GM18519 (cell line): ENCODE measurements at regions not wholly inside any gene's neighbourhood (a gene's known extent, or its start where the extent isn't known, plus 50 kb on each side); places are given as distances from the start of the nearest gene placed in this dataset.
"Not testable (repeated sequence)": the region's sequence is repeated elsewhere in the genome, so short reads cannot be mapped to it uniquely, and the experiment has no call there.

Experiments
- ATAC-seq: cut with Tn5 transposase; IDR thresholded peaks from one replicate; pipeline ENCODE4 v1.9.1; 2021; ENCODE audit warnings: mild to moderate bottlenecking, moderate library complexity; ENCODE audit not compliant: unreplicated experiment, low FRiP score

DNA sequence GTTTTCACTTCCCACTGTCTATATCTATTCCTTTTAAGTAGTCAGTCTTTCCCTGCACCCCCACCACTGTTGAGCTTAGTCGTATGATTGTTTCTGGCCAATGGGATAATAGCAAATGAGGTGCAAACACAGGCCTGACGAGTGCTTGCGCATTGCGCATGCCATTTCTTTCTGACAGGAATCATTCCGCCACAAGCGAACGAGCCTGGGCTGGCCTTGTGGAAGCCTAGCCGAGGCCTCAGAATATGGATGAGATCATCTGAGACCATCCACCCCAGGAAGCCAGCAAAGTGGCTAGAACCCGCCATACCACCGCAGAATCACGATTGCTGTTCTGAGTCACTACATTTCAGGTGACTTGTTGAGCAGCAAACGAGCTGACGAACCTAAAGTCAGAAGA is 52.2 kb upstream of the PRL start:
- no peak for ATAC-seq

- no peak for ATAC-seq
Observed at GRCh38 chr6:22349528-22349927, 52.7 kb upstream of the PRL start.

DNA sequence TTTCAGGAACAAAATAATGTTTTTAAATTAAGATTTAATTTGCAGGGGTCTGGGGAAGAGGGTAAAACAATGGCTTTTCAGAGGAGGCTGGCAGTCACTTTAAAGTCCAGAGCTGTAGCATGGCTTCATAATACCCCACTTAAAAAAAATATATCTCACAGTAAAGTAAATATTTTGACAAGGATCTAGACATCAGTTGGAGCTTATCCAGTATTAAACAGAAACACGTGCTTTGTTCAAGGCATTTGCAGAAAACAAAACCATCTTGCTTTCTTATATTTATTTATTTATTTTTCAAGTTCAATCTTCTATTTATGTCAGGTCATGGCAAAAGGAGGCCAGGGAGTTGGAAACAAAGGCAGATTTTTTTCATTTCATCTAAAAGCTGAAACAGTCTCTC is 53.3 kb upstream of the PRL start:
- no peak for ATAC-seq

DNA sequence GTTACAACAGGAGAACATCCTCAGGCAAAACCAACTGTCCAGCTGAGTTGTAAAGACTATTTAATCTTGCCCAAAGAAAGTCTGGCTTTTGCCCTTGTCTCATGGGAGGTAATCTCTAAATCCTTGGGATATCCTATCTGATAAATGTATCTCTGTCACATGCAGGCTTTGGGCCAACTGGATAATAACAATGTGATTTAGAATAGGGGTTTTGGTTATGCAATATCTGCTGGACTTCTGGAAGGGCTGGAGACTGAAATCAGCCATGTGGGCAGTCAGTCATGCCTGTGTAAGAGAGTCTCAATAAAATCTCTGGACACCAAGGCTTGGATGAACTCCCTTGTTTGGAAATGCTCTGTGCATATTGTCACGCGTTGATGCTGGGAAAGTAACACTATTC is 56.3 kb upstream of the PRL start:
- no peak for ATAC-seq

- ATAC-seq = no peak
Observed at GRCh38 chr6:22356362-22356940, 59.6 kb upstream of the PRL start.

- ATAC-seq = peak; percentile 58
Observed at GRCh38 chr6:22357724-22358189, 60.9 kb upstream of the PRL start.

DNA sequence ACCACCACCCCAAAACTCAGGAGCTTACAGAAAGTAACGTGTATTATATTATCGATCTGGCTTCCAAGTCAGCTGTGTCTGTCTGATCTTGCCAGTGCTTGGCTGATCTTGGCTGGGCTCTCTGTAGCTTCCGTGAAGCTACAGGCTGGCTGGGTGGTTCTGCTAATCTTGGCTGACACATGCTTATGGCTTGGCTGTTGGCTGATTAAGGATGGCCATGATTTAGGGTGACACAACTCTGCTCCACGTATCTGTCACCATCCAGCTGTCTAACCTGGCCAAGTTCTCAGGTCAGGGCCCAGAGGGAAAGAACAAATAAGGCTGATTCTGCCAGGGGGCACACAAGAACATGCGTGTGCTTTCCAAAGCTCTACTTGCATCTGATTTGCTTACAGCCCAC is 64.7 kb upstream of the PRL start:
- ATAC-seq = no peak

DNA sequence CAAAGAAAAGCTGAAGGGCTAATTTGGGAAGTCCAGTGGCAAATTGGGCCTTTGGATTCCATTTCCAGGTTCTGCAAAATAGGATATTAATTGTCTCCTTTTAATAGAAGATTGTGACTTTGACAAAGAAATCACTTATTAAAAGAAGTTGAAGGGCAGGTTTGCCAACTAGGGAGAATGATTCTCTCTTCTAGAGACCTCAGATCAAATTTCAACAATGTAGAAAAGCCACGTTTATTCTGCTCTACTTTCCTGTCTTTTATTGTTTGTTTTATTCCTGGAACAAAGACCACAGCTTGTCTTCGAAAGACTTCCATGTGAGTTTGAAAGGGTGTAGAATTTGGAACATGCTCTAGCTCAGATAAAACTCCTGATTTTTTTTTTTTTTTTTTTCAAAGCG is 65.5 kb upstream of the PRL start:
- no peak for ATAC-seq

GRCh38 chr6:22363166-22363713 is 66.4 kb upstream of the PRL start:
- no peak for ATAC-seq

GRCh38 chr6:22363714-22364239 is 66.9 kb upstream of the PRL start:
- no peak for ATAC-seq

- no peak for ATAC-seq
Observed at GRCh38 chr6:22364306-22364705, 67.5 kb upstream of the PRL start.

DNA sequence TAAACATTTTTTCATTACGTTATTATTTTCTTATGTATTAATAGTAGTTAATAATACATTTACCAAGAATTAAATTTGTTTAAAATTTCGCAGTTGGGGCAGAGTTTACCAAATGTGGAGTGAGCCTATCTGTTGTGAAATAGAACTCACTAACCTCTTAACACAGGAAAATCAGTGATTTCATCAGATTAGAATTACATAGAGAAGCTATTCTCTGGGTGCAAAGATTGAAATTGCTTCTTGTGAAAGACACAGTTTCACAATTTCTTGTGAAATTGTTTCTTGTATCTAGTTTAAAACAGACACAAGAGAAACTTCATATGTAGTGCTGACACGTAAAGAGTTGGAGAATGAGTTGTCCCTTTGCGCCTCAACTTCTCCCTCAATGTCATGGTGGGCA is 69.4 kb upstream of the PRL start:
- ATAC-seq = no peak

GRCh38 chr6:22367346-22367745 is 70.5 kb upstream of the PRL start:
- ATAC-seq = no peak

GRCh38 chr6:22368794-22369193 is 72.0 kb upstream of the PRL start:
- ATAC-seq = no peak

DNA sequence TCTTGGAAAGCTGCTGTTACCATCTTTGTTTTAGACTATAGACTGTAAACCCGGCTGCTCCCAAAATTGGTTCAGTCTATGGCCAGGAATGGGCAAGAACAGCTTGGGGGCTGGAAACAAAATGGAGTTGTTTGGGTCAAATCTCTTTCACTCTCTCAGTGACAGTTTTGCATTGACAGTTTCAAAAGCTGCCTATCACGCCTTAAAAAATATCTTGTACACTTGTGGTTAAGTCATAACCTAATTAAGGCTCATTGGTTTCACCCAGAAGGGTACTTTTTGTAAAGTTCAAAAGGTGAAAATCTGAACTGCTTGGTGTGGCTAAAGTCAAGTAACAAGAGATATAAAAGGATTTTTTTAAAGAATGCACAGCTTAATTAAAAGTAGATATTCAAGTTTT is 76.1 kb upstream of the PRL start:
- ATAC-seq = peak; percentile 95

DNA sequence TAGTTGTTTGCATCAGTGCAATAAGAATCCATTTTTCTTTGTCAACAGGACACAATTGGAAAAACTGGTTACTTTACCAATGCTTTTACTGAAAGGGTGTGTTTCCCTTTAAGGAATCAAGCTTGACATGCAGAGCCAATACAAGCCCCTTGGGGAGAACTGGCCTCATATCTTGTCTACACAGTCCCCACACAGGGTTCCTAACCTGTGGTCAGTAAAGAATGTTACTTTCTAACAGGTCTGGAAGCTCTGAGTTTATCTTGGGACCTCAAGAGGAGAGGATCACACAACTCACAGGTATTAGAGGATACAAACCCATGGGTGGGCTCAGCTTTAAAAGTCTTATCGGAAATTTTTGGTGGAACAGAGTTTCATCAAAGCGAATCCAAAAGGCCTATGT is 78.1 kb upstream of the PRL start:
- ATAC-seq = not testable (repeated sequence)

GRCh38 chr6:22376293-22376692 is 79.5 kb upstream of the PRL start:
- not testable (repeated sequence) for ATAC-seq

GRCh38 chr6:22378536-22378935 is 81.7 kb upstream of the PRL start:
- not testable (repeated sequence) for ATAC-seq

GRCh38 chr6:22380236-22380635 is 83.4 kb upstream of the PRL start:
- no peak for ATAC-seq

- no peak for ATAC-seq
Observed at GRCh38 chr6:22381845-22382544, 85.2 kb upstream of the PRL start.

DNA sequence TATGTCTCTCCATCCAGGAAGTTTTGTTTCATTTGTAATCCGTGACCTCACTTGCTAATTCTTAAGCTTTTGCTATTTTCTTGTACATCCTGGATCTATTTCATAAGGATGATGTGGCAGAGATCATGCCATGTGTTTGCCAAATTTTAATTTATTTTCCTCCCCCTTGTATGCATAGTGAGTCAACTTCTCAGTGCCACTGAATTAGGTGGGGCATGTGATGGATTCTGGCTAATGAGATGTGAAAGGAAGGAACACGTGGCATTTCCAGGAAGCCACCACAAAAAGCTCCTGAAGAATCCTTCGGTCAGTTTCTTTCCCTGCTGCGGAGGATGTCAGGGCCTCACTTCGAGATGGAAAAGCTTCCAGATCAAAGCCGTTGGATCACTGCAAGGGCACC is 86.2 kb upstream of the PRL start:
- ATAC-seq = no peak

DNA sequence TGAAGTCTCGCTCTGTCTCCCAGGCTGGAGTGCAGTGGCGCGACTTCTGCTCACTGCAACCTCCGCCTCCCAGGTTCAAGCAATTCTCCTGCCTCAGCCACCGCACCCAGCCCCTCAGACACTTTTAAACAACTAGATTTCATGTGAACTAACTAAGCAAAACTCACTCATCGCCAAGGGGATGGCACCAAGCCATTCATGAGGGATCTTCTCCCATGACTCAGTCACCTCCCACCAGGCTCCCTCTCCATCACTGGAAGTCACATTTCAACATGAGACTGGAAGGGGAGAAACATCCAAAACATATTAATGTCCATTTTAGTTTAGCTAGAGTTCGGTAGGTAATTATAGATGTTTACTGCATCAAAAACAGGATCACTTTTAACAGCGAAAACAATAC is 95.9 kb upstream of the PRL start:
- no peak for ATAC-seq
